Hematopoietic multipotent progenitor cell treated with erythropoietin and hydrocortisone succinate and interleukin-3 and kit ligand, for 8 days (in vitro differentiated cells): ENCODE measurements at regions not wholly inside any gene's neighbourhood (a gene's known extent, or its start where the extent isn't known, plus 50 kb on each side); places are given as distances from the start of the nearest gene placed in this dataset.
"Not testable (repeated sequence)": the region's sequence is repeated elsewhere in the genome, so short reads cannot be mapped to it uniquely, and the experiment has no call there.

Experiments used
- DNase-seq: peaks from one replicate; pipeline ENCODE4 v3.0.0-alpha.2; 2015

- DNase-seq = no peak
These were observed 223.4 kb downstream of the SEC23IP start for GRCh38 chr10:120115959-120116358.

DNA sequence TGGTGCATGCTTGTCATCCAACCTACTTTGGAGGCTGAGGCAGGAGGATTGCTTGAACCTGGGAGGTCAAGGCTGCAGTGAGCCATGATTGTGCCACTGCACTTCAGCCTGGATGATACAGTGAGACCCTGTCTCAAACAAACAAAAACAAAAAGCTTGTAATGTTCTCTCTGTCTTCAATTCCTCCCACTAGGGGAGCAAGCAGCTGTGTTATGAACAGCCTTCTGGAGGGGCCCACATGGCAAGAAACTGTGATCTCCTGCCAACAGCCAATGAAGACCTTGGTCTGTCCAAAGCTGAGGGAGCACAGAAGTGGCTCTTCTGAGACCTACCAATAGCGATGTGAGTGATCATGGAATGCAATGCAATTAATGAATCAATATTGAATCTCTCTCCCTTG, 229.2 kb downstream of the SEC23IP start:
- DNase-seq = no peak

- DNase-seq = peak; percentile 35
These were observed 238.7 kb downstream of the SEC23IP start for GRCh38 chr10:120131183-120131582.

GRCh38 chr10:120132811-120133210, 240.3 kb downstream of the SEC23IP start:
- peak; percentile 41 for DNase-seq

GRCh38 chr10:120138689-120139088, 246.2 kb downstream of the SEC23IP start:
- DNase-seq = no peak

DNA sequence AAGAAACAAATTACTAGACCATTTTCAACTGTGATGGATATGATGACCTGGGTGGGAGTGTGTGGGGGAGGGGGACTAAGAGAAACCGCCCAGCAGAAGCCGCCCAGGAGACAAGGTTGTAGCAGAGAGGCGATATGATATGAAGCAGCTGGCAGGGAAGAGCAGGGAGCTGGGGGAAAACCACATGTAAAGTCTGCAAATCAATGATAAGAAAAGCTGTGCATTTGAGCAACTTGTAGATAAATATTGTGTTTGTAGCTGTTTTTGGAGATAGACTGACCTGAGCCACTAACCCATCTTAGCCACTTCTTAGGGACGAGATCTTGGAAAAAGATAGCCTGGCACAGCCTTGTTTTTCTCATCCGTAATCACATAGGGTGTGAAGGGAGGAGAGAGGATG, 252.6 kb downstream of the SEC23IP start:
- peak; percentile 74 for DNase-seq

DNA sequence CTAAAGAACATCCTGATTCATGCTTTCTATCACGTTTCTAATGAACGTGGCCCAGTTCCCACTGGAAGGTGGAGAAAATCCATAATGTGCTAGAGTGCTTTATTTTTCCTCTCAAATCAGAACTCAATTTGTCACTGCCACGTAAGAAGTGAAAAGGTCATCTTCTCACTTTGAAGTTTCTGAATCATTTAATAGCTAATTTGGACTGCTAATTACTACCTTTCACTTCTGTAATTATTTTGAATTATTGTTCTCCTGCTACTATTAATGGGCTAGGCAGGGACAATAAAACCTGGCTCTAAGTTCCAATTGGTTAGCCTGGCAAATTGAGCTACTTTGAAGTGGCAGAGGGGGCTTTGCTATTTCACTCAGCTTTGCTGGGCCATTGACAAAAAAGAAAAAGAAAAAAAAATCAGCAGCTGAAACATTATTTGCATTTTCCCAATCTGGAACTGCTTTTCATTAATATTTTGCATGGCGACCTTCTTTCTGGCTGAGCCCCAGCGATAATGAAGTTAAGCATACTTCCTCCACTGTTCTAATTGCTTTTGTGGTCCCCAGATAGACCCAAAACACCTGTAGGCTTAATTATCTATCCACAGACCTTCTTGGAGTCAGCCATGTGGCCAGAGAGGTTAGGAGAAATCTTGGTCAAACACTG, 264.2 kb downstream of the SEC23IP start:
- no peak for DNase-seq

- DNase-seq = no peak
These were observed 268.6 kb downstream of the SEC23IP start for GRCh38 chr10:120161111-120161510.

GRCh38 chr10:120162471-120162870, 269.9 kb downstream of the SEC23IP start:
- no peak for DNase-seq

DNA sequence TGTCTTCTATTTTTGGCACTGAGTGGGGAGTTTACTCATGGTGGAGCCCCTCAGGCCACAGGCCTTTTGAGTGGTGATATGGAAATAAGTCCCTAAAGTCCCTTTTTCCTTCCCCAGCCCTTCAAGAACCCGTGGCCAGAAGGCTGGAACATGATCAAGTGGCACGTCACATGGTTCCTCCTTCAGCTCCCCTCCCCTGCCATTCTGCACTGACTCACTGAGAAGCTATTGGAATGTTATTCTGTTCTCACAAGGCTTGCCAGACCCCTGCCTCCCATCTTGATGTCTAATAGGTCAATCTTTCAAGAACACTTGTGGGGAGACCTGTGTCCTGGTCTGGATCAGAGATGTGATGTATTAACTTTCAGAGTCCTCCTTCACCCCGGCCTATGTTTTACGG, 279.8 kb downstream of the SEC23IP start:
- no peak for DNase-seq

DNA sequence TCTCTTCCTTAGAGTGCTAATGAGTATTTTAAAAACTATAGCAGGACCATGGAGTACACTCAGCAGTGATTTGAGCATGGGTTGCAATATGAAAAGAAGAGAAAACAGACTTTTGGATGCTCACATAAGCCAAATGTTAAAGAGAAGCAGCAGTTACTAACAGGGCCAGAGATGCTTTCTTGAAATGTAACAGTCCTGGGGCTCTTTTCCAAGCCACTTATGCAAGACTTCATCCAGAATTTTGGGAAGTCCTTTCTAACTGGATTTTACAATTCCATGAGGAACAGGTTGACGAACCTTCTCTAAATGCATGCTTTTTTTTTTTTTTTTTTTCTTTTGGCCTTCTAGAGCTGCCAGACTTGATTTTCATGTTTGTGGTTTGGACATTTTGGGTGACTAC, 282.0 kb downstream of the SEC23IP start:
- DNase-seq = no peak

DNA sequence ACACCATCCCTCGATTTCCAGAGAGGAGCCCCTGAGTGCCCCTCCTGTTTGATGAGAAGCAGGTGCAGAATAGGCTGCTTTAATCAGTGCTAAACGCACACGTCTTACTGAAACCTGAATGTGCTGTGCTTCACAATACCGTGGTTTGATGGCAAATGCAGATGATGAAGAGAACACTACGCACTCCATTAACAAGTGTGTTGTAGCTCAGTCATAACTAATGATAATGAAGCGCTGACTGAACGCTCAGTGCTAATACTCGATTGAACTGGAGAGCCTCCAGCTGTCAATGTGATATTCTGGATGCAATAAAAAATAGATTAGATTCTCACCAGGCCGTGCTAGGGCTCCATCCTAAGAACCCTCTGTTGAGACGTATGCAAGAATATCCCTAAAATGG, 279.7 kb upstream of the PLPP4 start:
- no peak for DNase-seq

DNA sequence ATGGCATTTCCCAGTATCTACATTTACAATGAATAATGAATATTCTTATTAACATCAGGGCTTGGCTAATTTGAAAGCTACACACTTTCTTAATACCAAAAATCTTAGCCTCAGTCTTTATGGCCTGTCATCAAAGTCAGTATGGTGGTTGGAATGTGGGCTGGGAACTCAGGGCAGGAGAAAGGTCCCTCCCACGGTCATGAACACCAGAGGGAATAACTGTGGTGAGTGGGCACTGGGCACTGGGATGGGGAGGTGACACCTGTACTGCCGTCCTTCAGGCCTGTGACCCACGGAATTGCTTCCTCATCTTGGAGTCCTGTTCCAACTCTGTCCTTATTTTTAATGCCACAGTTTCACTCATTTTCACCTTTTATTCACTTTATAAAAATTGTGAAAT, 276.9 kb upstream of the PLPP4 start:
- DNase-seq = no peak

- DNase-seq = no peak
These were observed 275.9 kb upstream of the PLPP4 start for GRCh38 chr10:120181154-120181553.

DNA sequence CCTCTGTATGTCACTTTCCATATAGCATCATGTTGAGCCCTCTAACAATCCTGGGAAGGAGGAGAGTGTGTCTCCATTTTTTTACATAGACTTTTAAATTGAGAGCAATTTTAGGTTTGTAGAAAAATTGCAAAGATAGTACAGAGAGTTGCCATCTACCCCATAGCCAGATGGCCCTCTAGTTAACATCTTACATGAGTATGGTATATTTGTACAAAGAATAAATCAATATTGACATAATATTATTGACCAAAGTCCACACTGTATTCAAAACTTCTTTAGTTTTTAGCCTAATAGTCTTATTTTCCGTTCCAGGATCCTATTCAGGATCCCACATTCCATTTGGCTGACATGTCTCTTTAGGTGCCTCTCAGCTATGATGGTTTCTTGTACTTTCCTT, 274.6 kb upstream of the PLPP4 start:
- DNase-seq = no peak

DNA sequence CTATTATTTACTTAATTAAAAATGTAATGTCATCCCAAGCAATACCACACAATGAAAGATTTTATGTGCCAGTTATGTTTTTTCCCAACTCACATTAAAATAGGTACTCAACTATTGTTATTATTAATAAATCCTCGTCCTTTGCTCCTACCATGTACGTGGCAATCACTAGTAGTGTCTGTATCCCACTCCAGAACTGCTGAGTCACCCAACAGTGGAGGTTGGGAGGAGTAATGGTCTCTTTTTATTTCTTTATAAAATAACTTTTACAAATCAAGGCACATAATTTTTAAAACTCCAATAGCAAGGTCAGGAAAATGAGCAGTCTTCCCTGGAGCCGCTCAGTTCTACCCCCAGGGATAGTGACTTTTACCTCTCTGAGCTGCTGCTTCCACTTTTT, 273.5 kb upstream of the PLPP4 start:
- DNase-seq = no peak

DNA sequence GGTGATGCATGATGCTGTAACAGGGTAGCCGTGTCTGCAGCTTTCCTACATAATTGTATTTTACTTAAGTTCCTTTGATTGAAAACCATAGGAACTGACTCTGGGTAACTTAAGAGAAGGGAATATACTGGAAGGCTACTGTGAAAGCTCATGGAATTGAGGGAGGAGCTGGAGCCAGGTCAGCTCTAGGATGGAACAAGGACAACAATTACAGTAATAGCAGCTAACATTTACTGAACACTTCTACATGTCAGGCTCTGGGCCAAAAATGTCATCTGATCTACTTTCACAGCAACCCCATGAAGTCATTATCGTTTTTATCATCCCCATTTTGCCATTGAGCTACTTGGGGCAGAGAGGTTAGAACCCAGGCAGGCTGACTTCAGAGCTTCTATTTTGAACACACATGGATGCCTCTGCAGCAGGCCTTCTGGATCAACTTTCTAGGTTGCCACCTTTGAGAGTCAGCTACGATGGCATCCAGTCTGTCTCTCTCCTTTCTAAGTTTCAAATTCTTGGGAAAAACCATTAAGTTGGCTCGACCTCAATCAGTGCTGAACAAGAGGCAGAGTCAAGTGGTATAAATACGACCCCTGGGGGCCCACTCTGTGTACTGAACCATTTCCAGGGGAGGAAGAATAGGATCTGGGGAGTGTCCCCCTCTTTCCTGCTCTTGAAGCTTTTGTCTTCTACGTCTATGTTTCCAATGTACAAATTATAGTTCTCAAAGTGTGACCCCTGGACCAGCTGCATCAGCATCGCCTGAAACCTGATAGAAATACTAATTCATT, 272.3 kb upstream of the PLPP4 start:
- no peak for DNase-seq

- no peak for DNase-seq
These were observed 270.5 kb upstream of the PLPP4 start for GRCh38 chr10:120186506-120186905.

DNA sequence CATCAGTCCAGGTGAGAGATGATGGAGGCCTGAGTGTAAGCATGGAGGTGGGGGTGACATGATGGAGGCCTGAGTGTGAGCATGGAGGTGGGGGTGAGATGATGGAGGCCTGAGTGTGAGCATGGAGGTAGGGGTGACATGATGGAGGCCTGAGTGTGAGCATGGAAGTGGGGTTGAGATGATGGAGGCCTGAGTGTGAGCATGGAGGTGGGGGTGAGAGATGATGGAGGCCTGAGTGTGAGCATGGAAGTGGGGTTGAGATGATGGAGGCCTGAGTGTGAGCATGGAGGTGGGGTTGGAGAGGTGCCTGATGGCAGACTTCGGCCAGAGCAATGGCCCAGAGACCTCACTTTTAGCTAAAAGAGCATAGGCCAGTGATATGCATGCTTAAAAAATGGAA, 269.9 kb upstream of the PLPP4 start:
- not testable (repeated sequence) for DNase-seq

DNA sequence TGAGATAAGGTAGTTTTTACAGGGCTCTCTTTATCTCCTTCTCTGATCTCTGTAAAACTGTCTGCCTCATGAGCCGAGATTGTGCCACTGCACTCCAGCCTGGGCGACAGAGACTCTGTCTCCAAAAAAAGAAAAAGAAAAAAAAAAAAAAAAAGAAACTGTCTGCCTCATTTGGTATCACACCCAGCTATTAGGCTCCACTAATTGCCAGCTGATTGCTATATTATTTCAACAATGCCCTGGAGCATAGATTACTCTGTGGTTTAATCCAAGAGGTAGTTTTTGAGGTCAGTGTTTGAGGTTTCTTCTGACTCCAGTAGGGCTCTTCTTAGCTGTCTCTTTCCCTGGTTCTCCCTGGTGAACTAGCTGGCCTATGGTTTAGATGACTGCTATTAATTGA, 268.1 kb upstream of the PLPP4 start:
- DNase-seq = no peak

GRCh38 chr10:120195984-120196712, 260.9 kb upstream of the PLPP4 start:
- DNase-seq = no peak

GRCh38 chr10:120204877-120205276, 252.2 kb upstream of the PLPP4 start:
- DNase-seq = no peak

- DNase-seq = no peak
These were observed 251.5 kb upstream of the PLPP4 start for GRCh38 chr10:120205368-120206018.
